Right lobe of liver (tissue), 6 donors: ENCODE measurements at regions not wholly inside any gene's neighbourhood (a gene's known extent, or its start where the extent isn't known, plus 50 kb on each side); places are given as distances from the start of the nearest gene placed in this dataset.
A peak's percentile ranks its signal among the peaks of the same experiment; 100 is the strongest.

Experiments used
- ATAC-seq, 4 donors: fragments of 200-7000 bp; cut with Tn5 transposase; one replicate each; pipeline ENCODE4 v1.9.1; 2020; ENCODE audit warnings: mild to moderate bottlenecking in 4 of 4, moderate library complexity in 4 of 4
- DNase-seq, 3 donors: peaks; one replicate each; pipeline ENCODE4 v3.0.0-alpha.2; 2020
- H3K27ac ChIP-seq, 3 donors: fragments of 200-600 bp; one replicate each; pipeline ENCODE4 v1.8.0; 2022
- H3K27me3 ChIP-seq, 2 donors: fragments of 200-600 bp; one replicate each; pipeline ENCODE4 v1.8.0; 2022
- H3K36me3 ChIP-seq, 4 donors: fragments of 200-600 bp; sonication (generic) in 1 of 4; one replicate each; pipeline versions ENCODE4 v1.5.1 to v1.8.0; 2017 to 2022; ENCODE audit warnings: control low read depth in 1 of 4
- H3K4me1 ChIP-seq, 4 donors: fragments of 200-600 bp; sonication (generic) in 1 of 4; one replicate each; pipeline versions ENCODE4 v1.5.1 to v1.8.0; 2017 to 2022; ENCODE audit warnings: control low read depth in 1 of 4
- H3K4me3 ChIP-seq, 3 donors: fragments of 200-600 bp; one replicate each; pipeline ENCODE4 v1.8.0; 2022
- H3K9me3 ChIP-seq, 4 donors: fragments of 200-600 bp; sonication (generic) in 1 of 4; one replicate each; pipeline versions ENCODE4 v1.5.1 to v1.8.0; 2017 to 2022; ENCODE audit warnings: control low read depth in 1 of 4
- POLR2A ChIP-seq: fragments of 450-650 bp; IDR thresholded peaks from one replicate; pipeline ENCODE4 v1.6.1; 2017; ENCODE audit warnings: antibody characterized with exemption, mild to moderate bottlenecking
- WGBS: methylation state at CpG from one replicate; pipeline ENCODE4 v1.1.6; 2018; ENCODE audit warnings: low coverage, low lambda C conversion rate; ENCODE audit not compliant: insufficient coverage; ENCODE audit errors: missing lambda C conversion rate; 5-methylcytosine and 5-hydroxymethylcytosine counted together
- intact Hi-C, 2 donors: fragments of 100-400 bp; cut with DNase I; formaldehyde crosslinking; loops; one replicate each; pipeline versions ENCODE4 v1.11.2 to v1.14.1; 2022
- TF ChIP-seq, protein P1 (sequence below), 4 donors: fragments of 200-600 bp in 3 of 4; fragments of 450-650 bp in 1 of 4; IDR thresholded peaks; one replicate each; pipeline versions ENCODE4 v1.5.1 to v1.8.0; 2016 to 2022; ENCODE audit warnings: antibody characterized with exemption in 4 of 4, mild to moderate bottlenecking in 2 of 4
- donor health status: DM: no; HTN: yes; CAD: no.
- donor health status: DM: no; HTN: no; CAD: no.
- donor health status: DM: no; HTN: no; CAD: no.
- donor health status: DM: no; HTN: yes; CAD: no.
- donor health status: DM: no; HTN: yes; CAD: no.

DNA sequence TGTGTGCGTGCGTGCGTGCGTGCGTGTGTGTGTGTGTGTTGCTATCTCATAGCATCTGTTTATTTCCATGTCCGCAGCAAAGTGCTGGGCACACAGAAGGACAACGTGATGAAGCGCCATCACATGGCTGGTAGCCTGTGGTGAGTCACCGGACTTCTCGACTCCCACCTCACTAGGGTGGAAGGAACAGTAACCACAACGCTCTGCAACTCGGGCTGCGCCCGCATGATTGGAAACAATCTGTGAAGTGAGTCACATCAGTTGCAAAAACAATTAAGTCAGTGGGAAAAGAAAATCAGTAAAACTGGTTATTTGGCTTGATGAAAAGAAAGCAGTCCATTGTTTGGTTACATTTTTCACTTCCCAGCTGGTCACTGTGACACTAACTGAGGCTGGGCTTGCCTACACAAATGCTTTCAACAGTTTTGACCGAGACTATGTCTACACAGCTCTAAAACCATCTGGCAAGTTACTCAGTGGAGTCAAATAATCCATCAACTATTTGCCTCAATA, 437.3 kb upstream of the CADM1 start:
- no peaks in the 10 kb centered on the region for H3K36me3 ChIP-seq
- intact Hi-C loops: no loop called here
- H3K27me3 ChIP-seq: no peaks in the 10 kb centered on the region
- peak in 1 of 4 donors; percentile 66 for ATAC-seq
- H3K4me3 ChIP-seq: no peak overlapping the region
- no peaks in the 10 kb centered on the region for H3K9me3 ChIP-seq
- 59% methylated on average over 13 of the region's 15 CpGs for WGBS
- no peak overlapping the region for H3K27ac ChIP-seq
- peak in 1 of 3 donors; percentile 35 for DNase-seq
- H3K4me1 ChIP-seq: no peaks in the 10 kb centered on the region
- TF ChIP-seq, protein P1, sequence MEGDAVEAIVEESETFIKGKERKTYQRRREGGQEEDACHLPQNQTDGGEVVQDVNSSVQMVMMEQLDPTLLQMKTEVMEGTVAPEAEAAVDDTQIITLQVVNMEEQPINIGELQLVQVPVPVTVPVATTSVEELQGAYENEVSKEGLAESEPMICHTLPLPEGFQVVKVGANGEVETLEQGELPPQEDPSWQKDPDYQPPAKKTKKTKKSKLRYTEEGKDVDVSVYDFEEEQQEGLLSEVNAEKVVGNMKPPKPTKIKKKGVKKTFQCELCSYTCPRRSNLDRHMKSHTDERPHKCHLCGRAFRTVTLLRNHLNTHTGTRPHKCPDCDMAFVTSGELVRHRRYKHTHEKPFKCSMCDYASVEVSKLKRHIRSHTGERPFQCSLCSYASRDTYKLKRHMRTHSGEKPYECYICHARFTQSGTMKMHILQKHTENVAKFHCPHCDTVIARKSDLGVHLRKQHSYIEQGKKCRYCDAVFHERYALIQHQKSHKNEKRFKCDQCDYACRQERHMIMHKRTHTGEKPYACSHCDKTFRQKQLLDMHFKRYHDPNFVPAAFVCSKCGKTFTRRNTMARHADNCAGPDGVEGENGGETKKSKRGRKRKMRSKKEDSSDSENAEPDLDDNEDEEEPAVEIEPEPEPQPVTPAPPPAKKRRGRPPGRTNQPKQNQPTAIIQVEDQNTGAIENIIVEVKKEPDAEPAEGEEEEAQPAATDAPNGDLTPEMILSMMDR (IDR thresholded peaks at IDR 0.05): no peak
- no peak for TF ChIP-seq POLR2A

DNA sequence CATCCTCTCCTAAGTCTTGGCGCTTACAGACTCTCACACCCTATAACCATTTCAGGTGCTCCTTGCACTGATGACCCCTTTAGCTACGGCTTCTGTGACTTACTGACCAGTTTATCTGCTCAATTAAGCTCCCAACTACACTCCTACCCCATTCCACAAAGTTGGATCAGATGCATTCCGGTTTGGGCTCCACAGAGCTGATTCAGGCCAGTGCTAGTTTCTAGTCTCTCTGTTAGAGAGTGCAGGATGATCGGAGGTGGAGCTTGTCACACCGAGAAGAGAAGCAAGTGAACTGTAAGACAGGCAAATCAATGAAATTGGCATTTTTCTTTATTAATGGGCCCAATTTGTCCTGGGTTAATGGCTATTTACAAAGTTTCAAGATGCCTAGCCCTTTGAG, 436.8 kb upstream of the CADM1 start:
- no peaks in the 10 kb centered on the region for H3K27me3 ChIP-seq
- H3K36me3 ChIP-seq: no peaks in the 10 kb centered on the region
- WGBS: 49% methylated on average over 4 of the region's 5 CpGs
- ATAC-seq: no peak
- no peaks in the 10 kb centered on the region for H3K4me1 ChIP-seq
- intact Hi-C loops: no loop called here
- TF ChIP-seq, protein P1 (IDR thresholded peaks at IDR 0.05): no peak
- TF ChIP-seq POLR2A: no peak
- no peak for DNase-seq
- no peaks in the 10 kb centered on the region for H3K9me3 ChIP-seq
- H3K27ac ChIP-seq: no peak overlapping the region
- H3K4me3 ChIP-seq: no peak overlapping the region

DNA sequence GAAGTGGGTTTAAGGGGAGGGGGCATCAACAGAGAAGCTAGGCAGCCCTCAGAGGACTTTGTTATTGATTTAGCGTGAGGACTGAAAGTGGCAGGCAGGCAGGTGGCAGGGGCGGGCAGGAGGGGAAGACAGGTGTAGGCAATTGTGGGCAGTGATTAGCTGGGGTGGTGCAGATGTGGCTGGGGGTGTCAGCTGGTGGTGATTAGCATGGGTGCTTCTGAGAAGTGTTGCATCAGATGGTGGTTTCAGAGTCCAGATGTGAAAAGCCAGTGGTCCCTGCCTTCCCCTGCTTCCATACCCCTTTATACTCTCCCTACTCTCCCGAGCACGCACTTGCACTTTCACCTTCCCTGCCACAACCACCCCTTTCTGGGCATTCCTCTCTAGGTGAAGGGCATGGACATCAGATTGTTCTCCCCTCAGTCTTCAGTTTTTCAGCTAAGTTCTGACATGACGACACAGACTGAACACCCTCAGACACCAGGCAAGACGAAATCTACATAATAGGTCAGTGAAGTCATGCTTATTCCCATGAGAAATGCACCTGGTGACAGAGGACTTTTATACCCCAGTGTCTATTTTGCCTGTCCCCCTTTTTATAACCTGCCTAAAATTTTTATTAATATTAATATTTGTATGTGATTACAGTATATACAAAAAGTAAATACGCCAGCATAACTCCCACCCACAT, 435.7 kb upstream of the CADM1 start:
- no peak for TF ChIP-seq POLR2A
- TF ChIP-seq, protein P1 (IDR thresholded peaks at IDR 0.05): no peak
- H3K27ac ChIP-seq: no peak overlapping the region
- WGBS: 56% methylated on average over 7 of the region's 7 CpGs
- intact Hi-C loops: no loop called here
- no peaks in the 10 kb centered on the region for H3K9me3 ChIP-seq
- DNase-seq (no peak), ATAC-seq (no peak)
- no peaks in the 10 kb centered on the region for H3K27me3 ChIP-seq
- no peaks in the 10 kb centered on the region for H3K4me1 ChIP-seq
- H3K4me3 ChIP-seq: no peak overlapping the region
- no peaks in the 10 kb centered on the region for H3K36me3 ChIP-seq

DNA sequence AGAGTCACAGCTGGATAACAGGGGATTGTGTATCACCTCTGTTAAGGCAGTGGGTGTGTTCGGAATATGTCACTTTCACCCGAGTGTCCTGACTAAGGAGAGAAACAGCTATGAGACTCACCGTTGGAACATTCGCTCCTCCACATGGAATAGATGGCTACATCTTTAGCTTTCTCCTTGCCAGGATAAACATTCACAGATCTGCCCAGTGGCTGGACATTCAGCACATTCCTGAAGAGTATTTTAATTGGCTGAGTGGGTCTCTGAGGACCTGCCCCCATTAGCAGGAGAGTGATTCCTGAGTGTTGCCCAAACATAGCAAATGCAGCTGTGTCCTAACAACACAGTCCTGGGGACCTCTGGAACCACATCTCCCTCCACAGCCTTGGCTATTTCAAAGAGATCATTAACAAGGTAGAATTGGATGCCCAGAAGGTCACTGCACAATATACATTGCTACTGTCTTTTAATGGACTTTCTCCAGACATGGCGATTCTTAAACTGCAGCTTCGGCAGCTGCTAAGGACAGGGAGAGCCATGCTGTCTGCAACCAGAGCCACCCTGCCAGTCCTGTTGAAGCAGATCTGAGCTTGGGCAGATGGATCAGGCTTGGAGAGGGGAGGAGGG, 435.0 kb upstream of the CADM1 start:
- no peak overlapping the region for H3K4me3 ChIP-seq
- no peaks in the 10 kb centered on the region for H3K4me1 ChIP-seq
- no peak overlapping the region for H3K27ac ChIP-seq
- WGBS: 44% methylated on average over 6 of the region's 6 CpGs
- no peaks in the 10 kb centered on the region for H3K36me3 ChIP-seq
- no peaks in the 10 kb centered on the region for H3K27me3 ChIP-seq
- ATAC-seq (no peak), DNase-seq (no peak)
- TF ChIP-seq POLR2A: no peak
- TF ChIP-seq, protein P1 (IDR thresholded peaks at IDR 0.05): no peak
- H3K9me3 ChIP-seq: no peaks in the 10 kb centered on the region
- intact Hi-C loops: no loop called here
